NAMALWA (cell line): ENCODE measurements at regions not wholly inside any gene's neighbourhood (a gene's known extent, or its start where the extent isn't known, plus 50 kb on each side); places are given as distances from the start of the nearest gene placed in this dataset.
A peak's percentile ranks its signal among the peaks of the same experiment; 100 is the strongest.

Experiments used
- DNase-seq: peaks from one replicate; pipeline ENCODE4 v3.0.0-alpha.2; 2015; ENCODE audit warnings: low spot score

DNA sequence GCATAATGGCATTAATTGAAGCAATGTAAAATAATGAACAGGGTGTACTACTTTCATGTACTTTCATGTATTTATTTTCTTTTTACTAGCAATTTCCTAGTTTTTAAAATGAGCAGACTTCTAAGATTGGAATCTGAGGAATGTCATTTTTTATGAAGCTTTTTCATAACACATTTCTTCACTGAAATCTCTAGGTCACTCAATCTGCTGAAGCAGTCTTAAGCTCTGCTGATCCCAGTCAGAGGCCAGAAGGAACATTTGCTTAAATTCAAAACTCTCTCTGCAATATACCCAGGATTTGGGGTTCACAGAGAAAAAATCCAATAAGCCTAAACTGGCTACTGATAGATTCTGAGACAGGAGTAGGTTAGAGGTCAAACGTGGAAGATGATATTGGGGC is 73.6 kb upstream of the CNTN1 start:
- no peak for DNase-seq

DNA sequence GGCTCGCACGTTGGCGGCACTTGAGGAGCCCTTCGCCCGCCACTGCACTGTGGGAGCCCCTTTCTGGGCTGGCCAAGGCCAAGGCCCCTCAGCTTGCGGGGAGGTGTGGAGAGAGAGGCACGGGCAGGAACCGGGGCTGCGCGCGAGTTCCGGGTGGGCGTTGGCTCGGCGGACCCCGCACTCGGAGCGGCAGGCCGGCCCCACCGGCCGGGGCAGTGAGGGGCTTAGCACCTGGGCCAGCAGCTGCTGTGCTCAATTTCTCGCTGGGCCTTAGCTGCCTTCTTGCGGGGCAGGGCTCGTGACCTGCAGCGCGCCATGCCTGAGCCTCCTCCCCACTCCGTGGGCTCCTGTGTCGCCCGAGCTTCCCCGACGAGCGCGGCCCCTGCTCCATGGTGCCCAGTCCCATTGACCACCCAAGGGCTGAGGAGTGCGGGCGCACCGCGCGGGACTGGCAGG is 71.6 kb upstream of the CNTN1 start:
- DNase-seq = no peak

DNA sequence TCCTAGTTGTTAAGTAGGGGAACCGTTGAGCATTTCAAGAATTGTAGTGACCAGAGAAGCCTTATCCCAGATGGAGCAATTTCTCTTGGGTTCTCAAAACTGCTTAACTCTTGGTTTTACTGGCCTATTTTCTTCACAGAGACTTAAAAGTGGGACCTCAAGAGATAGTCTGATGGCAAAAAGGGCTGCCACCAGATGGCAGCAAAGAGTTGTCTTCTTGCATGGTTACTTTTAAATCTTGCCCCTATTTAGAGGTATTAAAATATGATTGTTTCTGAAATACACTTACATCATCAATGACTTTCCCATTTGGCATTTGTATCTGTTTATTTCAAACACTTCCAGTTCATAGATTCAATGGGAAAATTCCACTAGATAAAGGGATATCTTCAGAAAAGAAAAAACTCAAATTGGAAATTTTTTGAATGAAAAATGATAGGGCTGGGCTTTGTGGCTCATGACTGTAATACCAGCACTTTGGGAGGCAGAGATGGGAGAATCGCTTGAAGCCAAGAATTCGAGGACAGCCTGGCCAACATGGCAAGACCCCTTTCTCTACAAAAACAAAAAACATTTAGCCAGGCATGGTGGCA is 69.9 kb upstream of the CNTN1 start:
- peak; percentile 74 for DNase-seq

DNA sequence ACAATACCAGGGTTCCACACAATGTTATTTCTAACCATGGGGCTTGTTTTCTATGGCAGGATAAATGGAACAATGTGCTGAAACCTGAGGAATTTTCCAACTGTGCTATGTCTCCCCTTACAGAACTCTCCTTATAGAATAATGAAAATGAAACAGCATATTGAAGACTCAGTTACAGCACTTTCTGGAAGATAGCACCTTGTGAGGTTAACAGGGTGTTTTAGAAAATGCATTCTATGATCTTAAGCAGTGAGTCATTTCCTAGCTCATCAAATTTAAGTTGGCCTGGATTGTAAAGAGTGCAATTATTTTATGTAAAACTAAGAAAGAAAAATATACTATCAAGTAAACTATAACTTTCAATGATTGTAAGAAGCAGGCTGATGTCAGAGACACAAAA is 60.1 kb upstream of the CNTN1 start:
- DNase-seq = no peak

DNA sequence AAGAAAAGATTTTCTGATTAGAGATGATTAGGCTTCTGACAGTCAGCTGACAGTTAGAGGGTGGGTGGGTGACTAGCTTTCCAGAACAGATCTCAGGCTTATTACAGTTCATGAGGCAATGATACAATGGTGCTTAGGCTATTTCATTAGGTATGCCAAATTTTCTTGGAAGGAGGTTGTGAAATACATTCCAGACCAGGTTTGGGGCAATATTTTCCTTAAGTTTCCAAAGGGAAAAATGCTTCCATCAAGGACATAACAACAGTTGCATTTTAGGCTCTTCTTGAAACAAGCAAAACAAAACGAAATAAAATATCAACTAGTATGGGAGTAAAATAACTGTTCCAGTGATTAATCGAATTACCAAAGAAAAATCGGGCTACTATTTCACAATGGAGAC is 59.3 kb upstream of the CNTN1 start:
- DNase-seq = no peak

DNA sequence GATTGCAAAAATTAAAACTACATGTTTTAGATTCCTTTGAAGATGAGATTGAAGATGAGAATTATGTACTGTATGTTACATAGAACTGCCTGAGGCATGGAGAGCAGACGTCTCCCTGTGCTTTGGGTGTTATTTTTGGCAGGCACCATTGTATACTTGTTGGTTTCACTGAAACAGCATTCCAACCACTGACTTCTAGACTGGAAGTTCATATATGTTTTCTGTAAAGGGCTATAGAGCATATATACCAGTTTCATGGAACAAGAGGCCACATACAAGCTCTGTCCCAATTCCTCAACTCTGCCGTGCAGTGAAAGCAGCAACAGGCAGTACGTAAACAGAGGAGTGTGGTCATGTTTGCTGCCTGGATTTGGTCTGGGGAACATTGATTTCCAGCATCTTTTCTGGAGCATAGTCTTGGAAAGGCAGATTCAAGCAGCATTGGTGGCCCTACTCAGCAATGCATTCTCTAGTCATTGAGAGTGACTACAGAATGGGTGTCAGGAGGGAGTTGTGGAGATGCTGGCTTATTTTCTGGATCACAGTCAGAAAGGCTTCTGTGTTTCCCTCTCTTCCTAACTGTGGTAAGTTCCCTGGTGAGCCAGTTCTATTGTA is 57.6 kb upstream of the CNTN1 start:
- no peak for DNase-seq

DNA sequence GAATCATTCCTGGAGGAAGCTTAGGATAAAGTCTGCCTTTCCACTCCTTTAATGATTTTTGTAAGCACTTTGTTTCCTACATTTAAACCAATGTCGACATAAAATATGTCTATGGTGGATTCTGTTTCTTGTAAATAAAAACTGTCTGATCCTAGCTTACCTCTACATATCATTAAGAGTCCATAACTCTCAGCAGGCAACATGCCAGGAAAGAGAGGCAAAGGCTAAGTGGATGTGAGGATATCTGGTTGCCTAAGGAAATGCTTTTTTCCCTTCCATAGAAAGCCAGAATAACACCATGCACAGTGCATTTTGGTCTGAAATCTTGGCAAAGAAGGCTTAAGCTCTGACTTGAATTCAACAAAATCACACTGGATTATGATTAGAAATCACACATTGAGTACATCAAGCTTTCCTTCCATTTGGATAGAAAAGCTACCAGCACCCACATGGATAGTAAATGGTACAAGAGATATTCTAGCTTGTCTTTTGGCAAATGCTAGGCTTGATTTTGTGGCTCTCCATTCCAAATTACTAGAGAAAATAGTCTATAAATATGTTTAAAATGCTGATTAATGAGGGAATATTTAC is 57.0 kb upstream of the CNTN1 start:
- DNase-seq = no peak
